ENCODE measurements at regions not wholly inside any gene's neighbourhood (a gene's known extent, or its start where the extent isn't known, plus 50 kb on each side); places are given as distances from the start of the nearest gene placed in this dataset.

GRCh38 chr1:213571419-213571818, 416.4 kb upstream of the PROX1 start:
- Histone ChIP-seq H3K79me2 (ENCODE audit: low read length) (no peaks in the 10 kb centered on the region), H3K4me2 (ENCODE audit: low read depth, low read length) (no peak overlapping the region), H3K4me1 (ENCODE audit: low read length) (no peaks in the 10 kb centered on the region), H3K9ac (ENCODE audit: low read length) (no peak overlapping the region), H3K9me2 (replicated peaks; ENCODE audit: insufficient read depth, low read length) (no peaks in the 10 kb centered on the region), H2AFZ (ENCODE audit: low read length) (no peak overlapping the region), H3K27me3 (replicated peaks; ENCODE audit: insufficient read depth, low read length) (no peaks in the 10 kb centered on the region), H3K36me3 (replicated peaks; ENCODE audit: insufficient read depth, low read length) (no peaks in the 10 kb centered on the region), H3K9me3 (replicated peaks; ENCODE audit: insufficient read depth, low read length) (no peaks in the 10 kb centered on the region), H3F3A (ENCODE audit: insufficient read depth, low read length) (no peaks in the 10 kb centered on the region), H3K4me3 (ENCODE audit: low read length) (no peak overlapping the region), H4K20me1 (ENCODE audit: insufficient read depth, low read length) (no peaks in the 10 kb centered on the region), H3K27ac (ENCODE audit: low read length) (no peak overlapping the region)
- DNase-seq: no peak
- TF ChIP-seq EZH2phosphoT487 (IDR thresholded peaks at IDR 0.05; ENCODE audit: low read length) (no peak), EZH2 (optimal IDR thresholded peaks at IDR 0.05; ENCODE audit: low read depth, low read length) (no peak), CTCF (IDR thresholded peaks at IDR 0.05; ENCODE audit: low read length) (no peak)

GRCh38 chr1:213571843-213572242, 415.9 kb upstream of the PROX1 start:
- no peak for TF ChIP-seq CTCF (IDR thresholded peaks at IDR 0.05; ENCODE audit: low read length)
- no peak for TF ChIP-seq EZH2phosphoT487 (IDR thresholded peaks at IDR 0.05; ENCODE audit: low read length)
- TF ChIP-seq EZH2 (optimal IDR thresholded peaks at IDR 0.05; ENCODE audit: low read depth, low read length): no peak
- Histone ChIP-seq H3F3A (ENCODE audit: insufficient read depth, low read length) (no peaks in the 10 kb centered on the region), H3K27me3 (replicated peaks; ENCODE audit: insufficient read depth, low read length) (no peaks in the 10 kb centered on the region), H3K9ac (ENCODE audit: low read length) (no peak overlapping the region), H2AFZ (ENCODE audit: low read length) (no peak overlapping the region), H3K27ac (ENCODE audit: low read length) (no peak overlapping the region), H3K4me1 (ENCODE audit: low read length) (no peaks in the 10 kb centered on the region), H3K4me2 (ENCODE audit: low read depth, low read length) (no peak overlapping the region), H3K4me3 (ENCODE audit: low read length) (no peak overlapping the region), H3K36me3 (replicated peaks; ENCODE audit: insufficient read depth, low read length) (no peaks in the 10 kb centered on the region), H3K9me3 (replicated peaks; ENCODE audit: insufficient read depth, low read length) (no peaks in the 10 kb centered on the region), H3K79me2 (ENCODE audit: low read length) (no peaks in the 10 kb centered on the region), H3K9me2 (replicated peaks; ENCODE audit: insufficient read depth, low read length) (no peaks in the 10 kb centered on the region), H4K20me1 (ENCODE audit: insufficient read depth, low read length) (no peaks in the 10 kb centered on the region)
- no peak for DNase-seq

GRCh38 chr1:213572912-213573647, 414.7 kb upstream of the PROX1 start:
- Histone ChIP-seq H3K79me2 (ENCODE audit: low read length) (no peaks in the 10 kb centered on the region), H3K9me3 (replicated peaks; ENCODE audit: insufficient read depth, low read length) (no peaks in the 10 kb centered on the region), H3K9ac (ENCODE audit: low read length) (no peak overlapping the region), H3K27me3 (replicated peaks; ENCODE audit: insufficient read depth, low read length) (no peaks in the 10 kb centered on the region), H2AFZ (ENCODE audit: low read length) (no peak overlapping the region), H4K20me1 (ENCODE audit: insufficient read depth, low read length) (no peaks in the 10 kb centered on the region), H3F3A (ENCODE audit: insufficient read depth, low read length) (no peaks in the 10 kb centered on the region), H3K4me2 (ENCODE audit: low read depth, low read length) (no peak overlapping the region), H3K4me1 (ENCODE audit: low read length) (no peaks in the 10 kb centered on the region), H3K36me3 (replicated peaks; ENCODE audit: insufficient read depth, low read length) (no peaks in the 10 kb centered on the region), H3K9me2 (replicated peaks; ENCODE audit: insufficient read depth, low read length) (no peaks in the 10 kb centered on the region), H3K4me3 (ENCODE audit: low read length) (no peak overlapping the region), H3K27ac (ENCODE audit: low read length) (no peak overlapping the region)
- TF ChIP-seq EZH2phosphoT487 (IDR thresholded peaks at IDR 0.05; ENCODE audit: low read length): no peak
- no peak for TF ChIP-seq EZH2 (optimal IDR thresholded peaks at IDR 0.05; ENCODE audit: low read depth, low read length)
- TF ChIP-seq CTCF (IDR thresholded peaks at IDR 0.05; ENCODE audit: low read length): no peak
- no peak for DNase-seq

Measured in MM.1S (cell line).